NCI-H82 treated with DMSO at 0.1 percent for 48 hours (cell line): ENCODE measurements at regions not wholly inside any gene's neighbourhood (a gene's known extent, or its start where the extent isn't known, plus 50 kb on each side); places are given as distances from the start of the nearest gene placed in this dataset.
A peak's percentile ranks its signal among the peaks of the same experiment; 100 is the strongest.
"Not testable (repeated sequence)": the region's sequence is repeated elsewhere in the genome, so short reads cannot be mapped to it uniquely, and the experiment has no call there.

ENCODE experiments used
- DNase-seq: peaks from one replicate; lab custom pipeline; 2025; ENCODE audit not compliant: unreplicated experiment; lab: John Stamatoyannopoulos, UW

DNA sequence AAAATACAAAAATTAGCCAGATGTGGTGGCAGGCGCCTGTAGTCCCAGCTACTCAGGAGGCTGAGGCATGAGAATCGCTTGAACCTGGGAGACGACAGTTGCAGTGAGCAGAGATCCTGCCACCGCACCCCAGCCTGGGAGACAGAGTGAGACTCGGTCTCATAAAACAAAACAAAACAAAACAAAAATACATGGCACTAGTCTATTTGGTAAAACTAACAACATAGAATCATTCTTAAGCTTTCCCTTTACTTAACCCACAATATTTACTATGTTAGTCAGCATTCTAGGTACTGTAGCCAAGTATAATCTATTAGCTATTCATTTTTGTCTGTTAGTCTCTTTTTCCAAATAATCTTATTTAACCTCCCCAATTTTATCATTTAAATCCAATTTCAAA is 1482.8 kb downstream of the SLITRK5 start:
- DNase-seq = no peak

DNA sequence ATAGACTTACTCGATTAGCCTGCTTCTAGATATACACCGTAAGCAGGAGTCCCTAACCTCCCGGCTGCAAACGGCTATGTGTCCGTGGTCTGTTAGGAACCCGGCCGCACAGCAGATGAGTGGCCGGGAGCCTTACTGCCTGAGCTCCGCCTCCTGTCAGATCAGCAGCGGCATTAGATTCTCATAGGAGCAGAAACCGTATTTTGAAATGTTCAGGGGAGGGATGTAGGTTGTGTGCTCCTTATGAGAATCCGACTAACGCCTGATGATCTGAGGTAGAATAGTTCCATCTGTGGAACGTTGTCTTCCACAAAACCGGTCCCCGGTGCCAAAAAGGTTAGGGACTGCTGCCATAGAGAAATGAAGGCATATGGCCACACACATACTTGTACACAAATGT is 1491.9 kb downstream of the SLITRK5 start:
- DNase-seq = peak; percentile 56

GRCh38 chr13:89165685-89166084 is 1494.5 kb downstream of the SLITRK5 start:
- DNase-seq = no peak

DNA sequence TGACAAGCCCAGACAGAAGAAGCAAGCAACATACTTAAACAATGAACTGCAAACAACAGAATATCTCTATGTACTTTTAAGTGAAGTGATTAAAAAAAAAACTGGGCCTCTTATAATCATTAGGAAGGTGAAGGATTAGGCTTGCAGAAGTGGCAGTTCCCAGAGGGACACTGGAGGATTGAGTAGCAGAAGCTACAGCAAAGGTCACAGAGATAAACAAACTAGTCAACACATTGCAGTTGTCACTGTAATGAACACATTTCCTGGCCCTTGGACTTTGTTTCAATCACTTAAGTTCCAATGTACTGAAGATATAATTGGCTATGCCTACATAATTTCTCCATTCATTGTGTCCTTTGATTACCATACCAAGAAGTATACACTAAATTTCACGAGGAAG is 1498.8 kb downstream of the SLITRK5 start:
- DNase-seq = no peak

- no peak for DNase-seq
These were observed 1509.9 kb downstream of the SLITRK5 start for GRCh38 chr13:89181041-89181440.

DNA sequence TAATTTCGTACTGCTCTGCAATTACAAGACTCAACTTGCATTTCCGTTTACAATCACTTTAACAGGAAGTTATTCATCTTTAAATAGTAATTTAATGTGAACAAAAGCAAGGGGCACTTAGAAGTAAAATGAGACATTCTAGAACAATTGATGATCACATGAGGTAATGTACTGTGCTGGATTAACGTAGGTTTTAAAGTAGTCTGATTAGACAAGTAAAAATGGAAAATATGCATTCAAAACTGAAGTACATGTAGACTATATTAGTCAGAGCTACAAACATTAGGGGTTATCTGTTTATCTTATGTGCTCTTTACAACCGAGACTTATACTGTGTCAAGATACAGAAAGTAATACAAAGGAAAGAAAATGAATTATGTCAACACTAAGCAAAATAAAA is 1528.0 kb downstream of the SLITRK5 start:
- DNase-seq = no peak

GRCh38 chr13:89204435-89204834 is 1533.3 kb downstream of the SLITRK5 start:
- no peak for DNase-seq

- no peak for DNase-seq
These were observed 1534.8 kb downstream of the SLITRK5 start for GRCh38 chr13:89205856-89206520.

DNA sequence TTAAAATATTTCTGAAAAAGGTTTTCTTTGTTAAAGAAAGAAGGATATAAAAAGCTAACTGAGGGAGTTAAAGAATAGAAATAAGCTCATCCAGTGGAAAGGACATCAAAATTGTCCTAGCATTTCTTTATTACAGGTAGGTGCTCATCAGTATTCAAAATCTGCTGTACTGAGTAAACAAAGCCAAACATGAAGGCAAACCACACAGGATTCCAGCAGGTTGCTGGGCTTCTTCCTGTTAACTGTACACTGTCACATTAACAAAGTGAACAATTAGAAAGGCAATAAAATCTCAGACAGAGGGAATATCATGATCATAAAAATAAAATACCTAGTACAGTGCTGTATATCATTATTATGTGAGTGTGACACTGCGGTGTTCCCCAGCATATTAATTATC is 1541.0 kb downstream of the SLITRK5 start:
- no peak for DNase-seq

DNA sequence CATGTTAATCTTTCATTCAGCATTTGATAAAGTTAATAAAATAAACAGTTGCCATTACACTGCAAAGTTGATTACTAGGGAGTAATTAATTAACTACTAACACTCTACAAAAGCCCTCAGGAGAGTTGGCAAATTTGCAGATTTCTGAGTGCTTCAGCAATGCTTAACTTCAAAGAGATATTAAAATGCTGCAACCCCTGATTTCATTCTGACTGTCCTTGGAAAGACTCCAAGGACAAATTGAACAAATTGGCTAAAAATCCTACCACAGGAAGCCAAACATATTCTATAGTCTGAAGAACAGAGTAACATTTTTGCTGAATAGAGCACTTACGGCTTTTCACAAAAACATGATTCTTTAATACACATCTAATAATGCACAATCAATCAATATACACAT is 1543.0 kb downstream of the SLITRK5 start:
- no peak for DNase-seq

GRCh38 chr13:89215319-89215718 is 1544.1 kb downstream of the SLITRK5 start:
- DNase-seq = not testable (repeated sequence)

DNA sequence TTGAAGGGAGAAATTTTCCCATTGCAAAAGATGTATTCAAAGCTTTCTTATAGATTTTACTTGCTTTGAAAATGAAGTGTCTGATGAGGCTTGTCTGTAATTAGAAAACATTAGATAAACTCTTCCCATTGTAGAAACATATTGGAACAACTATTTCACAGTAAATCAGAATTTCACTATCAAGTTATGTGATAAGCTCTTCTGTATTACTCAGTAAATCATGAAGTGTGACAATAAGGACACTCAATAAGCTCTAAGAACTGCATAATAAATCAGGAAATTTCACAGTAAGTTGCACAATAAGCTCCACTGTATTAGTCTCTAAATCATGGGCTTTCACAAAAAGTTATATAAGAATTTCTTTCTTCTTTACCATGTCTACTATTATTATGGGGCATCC is 1546.6 kb downstream of the SLITRK5 start:
- DNase-seq = no peak

DNA sequence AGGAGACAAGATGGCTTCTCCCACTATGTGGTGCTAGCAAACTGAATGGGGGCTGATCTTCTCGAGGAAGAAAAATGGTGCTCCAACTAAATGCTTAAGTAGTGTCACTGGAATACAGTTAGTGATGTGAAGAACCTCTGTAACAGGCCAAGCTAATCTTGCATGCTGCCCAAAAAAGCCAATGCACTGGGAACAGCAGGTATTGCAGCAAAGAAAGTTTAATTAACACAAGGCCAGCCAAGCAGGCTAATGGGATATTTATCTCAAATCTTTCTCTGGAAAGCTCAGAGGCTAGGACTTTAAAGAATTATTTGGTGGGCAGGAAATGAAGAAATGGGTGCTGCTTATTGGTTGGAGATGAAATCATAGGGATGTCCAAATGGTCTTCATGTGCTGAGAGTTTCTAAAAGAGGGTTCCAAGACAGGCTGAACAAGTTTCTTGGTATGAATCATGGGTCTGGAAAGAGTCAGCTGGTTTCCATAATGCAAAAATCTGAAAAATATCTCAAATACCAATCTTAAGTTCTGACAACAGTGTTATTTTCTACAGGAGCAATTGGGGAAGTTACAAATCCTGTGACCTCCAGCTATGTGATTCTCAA is 1550.5 kb downstream of the SLITRK5 start:
- DNase-seq = no peak

GRCh38 chr13:89227356-89227755 is 1556.2 kb downstream of the SLITRK5 start:
- DNase-seq = no peak

DNA sequence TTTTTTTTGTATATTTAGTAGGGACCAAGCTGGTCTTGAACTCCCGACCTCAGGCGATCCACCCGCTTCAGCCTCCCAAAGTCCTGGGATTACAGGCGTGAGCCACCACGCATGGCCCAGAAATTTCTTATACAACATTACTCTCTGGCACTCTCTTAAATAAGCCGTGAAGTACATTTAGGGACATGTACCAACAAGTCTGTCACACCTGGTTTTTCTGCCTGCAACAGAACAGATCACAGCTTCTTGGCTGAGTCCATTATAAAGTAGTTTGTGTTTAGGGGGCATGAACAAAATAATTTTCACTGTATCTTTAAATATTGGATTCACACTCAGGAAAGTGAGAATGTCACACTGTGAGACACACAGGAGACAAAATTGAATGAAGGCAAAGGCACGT is 1567.3 kb downstream of the SLITRK5 start:
- DNase-seq = no peak

DNA sequence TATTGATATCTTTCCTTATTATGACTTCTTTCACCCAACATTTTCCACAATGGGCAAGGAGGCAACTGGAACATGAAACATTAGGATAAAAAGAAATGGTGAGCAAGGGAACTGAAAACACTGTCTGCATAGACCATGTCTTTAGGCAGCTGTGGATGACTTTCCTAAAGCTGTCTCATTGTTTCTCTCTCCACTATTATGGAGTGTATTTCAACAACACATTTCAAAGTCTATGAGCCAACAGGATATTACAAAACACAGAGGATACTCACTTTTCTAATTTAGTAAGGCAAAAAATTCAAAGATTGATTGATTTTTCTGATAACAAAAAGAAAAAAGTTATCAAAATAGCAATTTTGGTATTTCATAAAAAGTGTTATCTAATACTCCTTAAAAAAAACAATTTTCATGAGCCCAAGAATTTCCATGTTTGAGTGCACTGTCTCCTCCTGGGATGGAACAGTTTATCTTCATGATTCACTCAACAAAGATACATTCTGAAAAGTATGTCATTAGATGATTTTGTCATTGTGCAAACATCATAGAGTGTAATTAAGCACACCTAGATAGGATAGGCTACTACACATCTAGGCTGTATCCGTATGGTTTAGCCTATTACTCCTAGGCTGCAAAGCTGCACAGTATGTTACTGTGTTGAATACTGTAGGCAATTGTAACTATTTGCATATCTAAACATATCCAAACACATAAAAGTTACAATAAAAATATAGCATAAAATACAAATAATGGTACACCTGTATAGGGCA is 1568.4 kb downstream of the SLITRK5 start:
- DNase-seq = no peak

GRCh38 chr13:89255844-89256406 is 1584.8 kb downstream of the SLITRK5 start:
- DNase-seq = no peak

- no peak for DNase-seq
These were observed 1596.6 kb downstream of the SLITRK5 start for GRCh38 chr13:89267734-89268133.

DNA sequence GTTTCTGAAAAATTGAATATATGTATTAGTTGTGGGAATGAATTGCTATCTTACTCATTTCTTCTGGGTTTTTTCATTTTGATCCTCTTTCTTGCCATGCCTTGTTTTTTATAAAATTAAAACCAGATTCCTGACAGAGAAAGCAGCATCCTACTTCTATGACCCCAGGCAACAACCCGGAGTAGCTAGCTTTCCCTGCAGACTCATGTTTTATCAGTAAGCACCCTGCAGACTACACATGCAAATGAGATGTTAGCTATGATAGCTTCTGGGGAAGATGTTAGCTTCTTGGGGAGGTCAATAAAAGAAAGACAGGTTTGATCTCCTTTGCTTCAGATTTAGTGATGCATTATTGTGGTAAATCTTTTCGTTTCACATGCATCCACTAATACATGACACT is 1598.6 kb downstream of the SLITRK5 start:
- DNase-seq = no peak

GRCh38 chr13:89270736-89271135 is 1599.6 kb downstream of the SLITRK5 start:
- no peak for DNase-seq

DNA sequence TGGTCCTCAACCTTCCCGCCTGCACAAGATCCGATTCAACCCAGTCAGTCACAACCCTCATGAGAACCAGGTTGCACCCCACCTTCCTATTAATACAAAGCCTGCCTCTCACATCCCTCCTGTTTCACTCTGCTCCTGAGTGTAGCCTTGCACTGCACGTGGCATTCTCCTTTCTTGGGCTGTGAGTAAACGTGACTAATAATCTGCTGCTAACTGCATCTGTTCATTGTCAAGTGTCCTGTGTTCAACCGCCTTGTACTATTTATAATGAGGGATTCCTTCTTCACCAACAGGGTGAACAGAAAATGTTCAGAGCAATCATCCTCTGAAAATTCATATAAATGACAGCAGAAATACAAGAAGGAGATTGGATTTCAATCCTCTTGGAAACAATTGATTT is 1608.2 kb downstream of the SLITRK5 start:
- no peak for DNase-seq

DNA sequence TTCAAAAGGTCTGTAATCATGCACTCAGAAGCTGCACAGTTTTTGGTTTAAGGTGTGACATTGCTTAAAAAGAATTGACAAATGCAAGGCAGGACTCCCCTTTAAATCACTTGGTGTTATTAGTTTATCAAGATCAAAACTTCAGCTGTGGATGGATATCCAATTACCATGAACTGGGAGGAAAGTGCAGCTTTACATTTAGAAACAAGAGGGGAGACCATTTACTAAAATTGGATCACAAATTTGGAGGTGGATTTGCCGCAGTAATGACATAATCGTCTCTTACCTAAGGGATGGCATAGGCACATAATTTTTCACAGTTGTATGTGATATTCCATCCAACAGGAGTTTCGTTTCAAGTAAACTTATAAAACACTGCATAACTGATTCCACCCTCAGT is 1610.2 kb downstream of the SLITRK5 start:
- peak; percentile 46 for DNase-seq
